ENCODE measurements at regions not wholly inside any gene's neighbourhood (a gene's known extent, or its start where the extent isn't known, plus 50 kb on each side); places are given as distances from the start of the nearest gene placed in this dataset.
"Not testable (repeated sequence)": the region's sequence is repeated elsewhere in the genome, so short reads cannot be mapped to it uniquely, and the experiment has no call there.

GRCh38 chr7:138308136-138308535, 151.9 kb upstream of the TRIM24 start:
- intact Hi-C loops (cut with micrococcal nuclease), result no loop called here
- Mint-ChIP-seq H3K4me3 (no peak overlapping the region), H3K4me1 (ENCODE audit: low read depth) (no peaks in the 10 kb centered on the region), H3K9me3 (no peaks in the 10 kb centered on the region), H3K27ac (no peak overlapping the region), H3K27me3 (no peaks in the 10 kb centered on the region), H3K36me3 (no peaks in the 10 kb centered on the region)
- ChIA-PET POLR2A (no interaction called here), CTCF (no interaction called here)
- no peak for DNase-seq

- peaks cover under 1% of the 10 kb centered on the region for H3K27me3 Mint-ChIP-seq
- ChIA-PET CTCF (no interaction called here), POLR2A (no interaction called here)
- no peak overlapping the region for H3K27ac Mint-ChIP-seq
- H3K36me3 Mint-ChIP-seq, result no peaks in the 10 kb centered on the region
- no peaks in the 10 kb centered on the region for H3K4me1 Mint-ChIP-seq (ENCODE audit: low read depth)
- H3K9me3 Mint-ChIP-seq, result no peaks in the 10 kb centered on the region
- intact Hi-C loops (cut with micrococcal nuclease), result no loop called here
- no peak overlapping the region for H3K4me3 Mint-ChIP-seq
- no peak for DNase-seq
Observed at GRCh38 chr7:138309186-138309585, 150.9 kb upstream of the TRIM24 start.

GRCh38 chr7:138313829-138314178, 146.3 kb upstream of the TRIM24 start:
- Mint-ChIP-seq H3K27me3 (peaks cover 5% of the 10 kb centered on the region), H3K4me3 (no peak overlapping the region), H3K27ac (no peak overlapping the region), H3K36me3 (no peaks in the 10 kb centered on the region), H3K4me1 (ENCODE audit: low read depth) (no peaks in the 10 kb centered on the region), H3K9me3 (no peaks in the 10 kb centered on the region)
- no peak for DNase-seq
- ChIA-PET CTCF (no interaction called here), POLR2A (interaction anchor here (0.7 kb wide), 1 partner anchor 71 kb away, joined by 4 read pairs; no protein-coding TSS in a partner anchor)
- intact Hi-C loops (cut with micrococcal nuclease), result no loop called here

- Mint-ChIP-seq H3K27ac (no peak overlapping the region), H3K4me1 (ENCODE audit: low read depth) (no peaks in the 10 kb centered on the region), H3K27me3 (peaks cover 5% of the 10 kb centered on the region), H3K36me3 (no peaks in the 10 kb centered on the region), H3K4me3 (no peak overlapping the region), H3K9me3 (no peaks in the 10 kb centered on the region)
- POLR2A ChIA-PET, result no interaction called here
- intact Hi-C loops (cut with micrococcal nuclease), result no loop called here
- CTCF ChIA-PET, result no interaction called here
- DNase-seq, result no peak
Observed at GRCh38 chr7:138316421-138317043, 143.5 kb upstream of the TRIM24 start.

- Mint-ChIP-seq H3K27ac (no peak overlapping the region), H3K27me3 (peaks cover 5% of the 10 kb centered on the region), H3K36me3 (no peaks in the 10 kb centered on the region), H3K4me3 (no peak overlapping the region), H3K4me1 (ENCODE audit: low read depth) (no peaks in the 10 kb centered on the region), H3K9me3 (no peaks in the 10 kb centered on the region)
- no peak for DNase-seq
- intact Hi-C loops (cut with micrococcal nuclease), result no loop called here
- ChIA-PET POLR2A (no interaction called here), CTCF (no interaction called here)
Observed at GRCh38 chr7:138317044-138317596, 142.9 kb upstream of the TRIM24 start.

GRCh38 chr7:138324941-138325340, 135.1 kb upstream of the TRIM24 start:
- Mint-ChIP-seq H3K36me3 (peaks cover 2% of the 10 kb centered on the region), H3K4me3 (no peak overlapping the region), H3K4me1 (ENCODE audit: low read depth) (no peaks in the 10 kb centered on the region), H3K27ac (no peak overlapping the region), H3K9me3 (peaks cover 12% of the 10 kb centered on the region), H3K27me3 (peaks cover 2% of the 10 kb centered on the region)
- ChIA-PET POLR2A (no interaction called here), CTCF (no interaction called here)
- DNase-seq, result no peak
- intact Hi-C loops (cut with micrococcal nuclease), result no loop called here

- H3K4me3 Mint-ChIP-seq, result no peak overlapping the region
Observed at GRCh38 chr7:138325434-138325833, 134.6 kb upstream of the TRIM24 start.

GRCh38 chr7:138328215-138328614, 131.8 kb upstream of the TRIM24 start:
- POLR2A ChIA-PET, result no interaction called here
- H3K4me3 Mint-ChIP-seq, result no peak overlapping the region
- intact Hi-C loops (cut with micrococcal nuclease), result no loop called here
- no peak overlapping the region for H3K27ac Mint-ChIP-seq
- H3K27me3 Mint-ChIP-seq, result peaks cover 2% of the 10 kb centered on the region
- no peak for DNase-seq
- no peaks in the 10 kb centered on the region for H3K4me1 Mint-ChIP-seq (ENCODE audit: low read depth)
- peaks cover 4% of the 10 kb centered on the region for H3K36me3 Mint-ChIP-seq
- peaks cover 19% of the 10 kb centered on the region for H3K9me3 Mint-ChIP-seq
- CTCF ChIA-PET, result no interaction called here

More at GRCh38 chr7:138325434-138325833, 134.6 kb upstream of the TRIM24 start:
- Mint-ChIP-seq H3K36me3 (peaks cover 2% of the 10 kb centered on the region), H3K4me1 (ENCODE audit: low read depth) (no peaks in the 10 kb centered on the region), H3K27ac (no peak overlapping the region), H3K9me3 (peaks cover 13% of the 10 kb centered on the region), H3K27me3 (peaks cover 2% of the 10 kb centered on the region)
- CTCF ChIA-PET, result no interaction called here
- DNase-seq, result no peak
- POLR2A ChIA-PET, result no interaction called here
- intact Hi-C loops (cut with micrococcal nuclease), result no loop called here

GRCh38 chr7:138332850-138333249, 127.2 kb upstream of the TRIM24 start:
- H3K36me3 Mint-ChIP-seq; H3K27ac Mint-ChIP-seq; intact Hi-C loops (cut with micrococcal nuclease); POLR2A ChIA-PET; H3K27me3 Mint-ChIP-seq; CTCF ChIA-PET; DNase-seq; H3K4me1 Mint-ChIP-seq (ENCODE audit: low read depth); H3K4me3 Mint-ChIP-seq: not testable (repeated sequence)
- H3K9me3 Mint-ChIP-seq, result peaks cover 25% of the 10 kb centered on the region

- POLR2A ChIA-PET, result no interaction called here
- CTCF ChIA-PET, result no interaction called here
- no peak overlapping the region for H3K27ac Mint-ChIP-seq
Observed at GRCh38 chr7:138338361-138338760, 121.7 kb upstream of the TRIM24 start.

GRCh38 chr7:138339229-138339628, 120.8 kb upstream of the TRIM24 start:
- POLR2A ChIA-PET; CTCF ChIA-PET; H3K4me3 Mint-ChIP-seq; H3K4me1 Mint-ChIP-seq (ENCODE audit: low read depth); H3K27me3 Mint-ChIP-seq; DNase-seq; H3K36me3 Mint-ChIP-seq; intact Hi-C loops (cut with micrococcal nuclease); H3K27ac Mint-ChIP-seq: not testable (repeated sequence)
- peaks cover 30% of the 10 kb centered on the region for H3K9me3 Mint-ChIP-seq

More at GRCh38 chr7:138338361-138338760, 121.7 kb upstream of the TRIM24 start:
- Mint-ChIP-seq H3K9me3 (peaks cover 30% of the 10 kb centered on the region), H3K4me3 (no peak overlapping the region), H3K4me1 (ENCODE audit: low read depth) (no peaks in the 10 kb centered on the region), H3K36me3 (no peaks in the 10 kb centered on the region), H3K27me3 (no peaks in the 10 kb centered on the region)
- intact Hi-C loops (cut with micrococcal nuclease), result no loop called here
- DNase-seq, result no peak

- no peak overlapping the region for H3K27ac Mint-ChIP-seq
- H3K36me3 Mint-ChIP-seq, result no peaks in the 10 kb centered on the region
- intact Hi-C loops (cut with micrococcal nuclease), result no loop called here
- H3K27me3 Mint-ChIP-seq, result no peaks in the 10 kb centered on the region
- no peak overlapping the region for H3K4me3 Mint-ChIP-seq
- POLR2A ChIA-PET, result no interaction called here
- CTCF ChIA-PET, result no interaction called here
- H3K4me1 Mint-ChIP-seq (ENCODE audit: low read depth), result no peaks in the 10 kb centered on the region
- no peak for DNase-seq
- peaks cover 43% of the 10 kb centered on the region for H3K9me3 Mint-ChIP-seq
Observed at GRCh38 chr7:138342990-138343389, 117.1 kb upstream of the TRIM24 start.

- Mint-ChIP-seq H3K27ac (no peak overlapping the region), H3K4me3 (no peak overlapping the region), H3K27me3 (no peaks in the 10 kb centered on the region), H3K9me3 (peaks cover 38% of the 10 kb centered on the region), H3K36me3 (no peaks in the 10 kb centered on the region), H3K4me1 (ENCODE audit: low read depth) (no peaks in the 10 kb centered on the region)
- intact Hi-C loops (cut with micrococcal nuclease), result no loop called here
- no peak for DNase-seq
- CTCF ChIA-PET, result no interaction called here
- POLR2A ChIA-PET, result no interaction called here
Observed at GRCh38 chr7:138345567-138345966, 114.5 kb upstream of the TRIM24 start.
